Breast epithelium (tissue), 3 donors: ENCODE measurements at regions not wholly inside any gene's neighbourhood (a gene's known extent, or its start where the extent isn't known, plus 50 kb on each side); places are given as distances from the start of the nearest gene placed in this dataset.

ENCODE experiments used
- POLR2A ChIP-seq: fragments of 450-650 bp; IDR thresholded peaks from one replicate; pipeline ENCODE4 v1.6.1; 2016; ENCODE audit warnings: antibody characterized with exemption, mild to moderate bottlenecking, moderate library complexity
- TF ChIP-seq, protein P1 (sequence below), 3 donors: fragments of 450-650 bp; IDR thresholded peaks; one replicate each; pipeline ENCODE4 v1.5.1; 2016 to 2017; ENCODE audit warnings: antibody characterized with exemption in 3 of 3, mild to moderate bottlenecking in 3 of 3, moderate library complexity in 3 of 3

DNA sequence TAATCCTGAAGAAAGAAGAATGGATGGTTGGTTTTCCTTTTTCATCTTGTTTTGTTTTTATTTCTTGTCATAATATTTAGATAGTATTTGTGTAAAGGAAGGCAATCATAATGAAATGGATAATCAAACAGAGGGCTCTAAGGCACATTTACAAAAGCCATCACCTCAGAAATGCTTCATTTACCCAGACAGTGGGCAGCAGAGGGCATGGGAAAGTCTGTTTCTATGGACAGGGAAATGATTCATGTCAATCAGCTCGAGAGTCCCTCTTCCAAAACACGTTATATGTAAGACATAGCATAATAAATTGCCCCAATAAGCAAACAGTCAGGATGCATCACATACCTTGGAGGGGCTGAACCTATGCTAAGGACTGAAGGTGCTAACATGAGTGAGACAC lies 426.1 kb downstream of the PLPP3 start:
- TF ChIP-seq, protein P1, sequence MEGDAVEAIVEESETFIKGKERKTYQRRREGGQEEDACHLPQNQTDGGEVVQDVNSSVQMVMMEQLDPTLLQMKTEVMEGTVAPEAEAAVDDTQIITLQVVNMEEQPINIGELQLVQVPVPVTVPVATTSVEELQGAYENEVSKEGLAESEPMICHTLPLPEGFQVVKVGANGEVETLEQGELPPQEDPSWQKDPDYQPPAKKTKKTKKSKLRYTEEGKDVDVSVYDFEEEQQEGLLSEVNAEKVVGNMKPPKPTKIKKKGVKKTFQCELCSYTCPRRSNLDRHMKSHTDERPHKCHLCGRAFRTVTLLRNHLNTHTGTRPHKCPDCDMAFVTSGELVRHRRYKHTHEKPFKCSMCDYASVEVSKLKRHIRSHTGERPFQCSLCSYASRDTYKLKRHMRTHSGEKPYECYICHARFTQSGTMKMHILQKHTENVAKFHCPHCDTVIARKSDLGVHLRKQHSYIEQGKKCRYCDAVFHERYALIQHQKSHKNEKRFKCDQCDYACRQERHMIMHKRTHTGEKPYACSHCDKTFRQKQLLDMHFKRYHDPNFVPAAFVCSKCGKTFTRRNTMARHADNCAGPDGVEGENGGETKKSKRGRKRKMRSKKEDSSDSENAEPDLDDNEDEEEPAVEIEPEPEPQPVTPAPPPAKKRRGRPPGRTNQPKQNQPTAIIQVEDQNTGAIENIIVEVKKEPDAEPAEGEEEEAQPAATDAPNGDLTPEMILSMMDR (IDR thresholded peaks at IDR 0.05), result no peak
- no peak for TF ChIP-seq POLR2A
